HepG2 (cell line): ENCODE measurements at regions not wholly inside any gene's neighbourhood (a gene's known extent, or its start where the extent isn't known, plus 50 kb on each side); places are given as distances from the start of the nearest gene placed in this dataset.

ENCODE experiments used
- ATAC-seq: fragments of 200-7000 bp; cut with Tn5 transposase; 3 replicates; pipeline ENCODE4 v1.9.1; 2020; ENCODE audit warnings: mild to moderate bottlenecking, moderate library complexity
- BruUV-seq: library from RNA; stranded (reverse); fragments of 400-500 nt; replicated peaks from 2 replicates; lab custom pipeline; 2021; lab: Mats Ljungman, UMichigan
- CTCF ChIA-PET: fragments of 300-600 bp; formaldehyde crosslinking; extraction: SDS; loops from one replicate; lab custom pipeline; 2021; ENCODE audit warnings: low total read pairs, inconsistent platforms, low intra/inter-chr PET ratio; lab: Yijun Ruan, JAX
- POLR2A ChIA-PET: fragments of 350-600 bp; sonication (Branson Sonifier 250); formaldehyde crosslinking; loops from one replicate; lab custom pipeline; 2020; ENCODE audit warnings: antibody characterized with exemption, inconsistent platforms; lab: Yijun Ruan, JAX
- DNase-seq: peaks from one replicate; pipeline ENCODE4 v3.0.0-alpha.2; 2015; ENCODE audit warnings: low spot score
- FAIRE-seq: peaks from 3 replicates; lab custom pipeline; 2011; peaks lifted over from hg19 to GRCh38; lab: Jason Lieb, UNC
- H2AFZ ChIP-seq: one replicate; pipeline ENCODE4 v1.6.1; 2011; ENCODE audit warnings: low read length, inconsistent platforms
- H3K27ac ChIP-seq: fragments of 300-600 bp; 3 replicates; pipeline ENCODE4 v1.8.0; 2011; ENCODE audit warnings: mixed run types, mild to moderate bottlenecking, mixed read lengths, low read length, inconsistent platforms; ENCODE audit not compliant: insufficient read depth; ENCODE audit errors: extremely low read length
- H3K27me3 ChIP-seq, 2 experiments: fragments of 200-600 bp in 1 of 2; 2 replicates in 1 of 2; 3 replicates in 1 of 2; pipeline versions ENCODE4 v1.6.0 to v1.8.0; 2011; ENCODE audit warnings: low read length in 2 of 2, mild to moderate bottlenecking in 2 of 2, moderate library complexity in 2 of 2, inconsistent platforms in 1 of 2; ENCODE audit not compliant: insufficient read depth in 2 of 2, control insufficient read depth in 1 of 2
- H3K36me3 ChIP-seq, 2 experiments: fragments of 200-600 bp in 1 of 2; replicated peaks in 1 of 2; 2 replicates in 1 of 2; 3 replicates in 1 of 2; pipeline versions ENCODE4 v1.5.1 to v1.8.0; 2011; ENCODE audit warnings: low read length in 2 of 2, inconsistent platforms in 1 of 2; ENCODE audit not compliant: insufficient read depth in 2 of 2, control insufficient read depth in 1 of 2
- H3K4me1 ChIP-seq: 2 replicates; pipeline ENCODE4 v1.5.1; 2012; ENCODE audit warnings: low read length, inconsistent platforms; ENCODE audit not compliant: insufficient read depth
- H3K4me2 ChIP-seq: 2 replicates; pipeline ENCODE4 v1.6.0; 2011; ENCODE audit warnings: low read depth, low read length, inconsistent platforms
- H3K4me3 ChIP-seq, 3 experiments: fragments of 200-600 bp in 1 of 3; sonication (generic), shearing (Covaris generic) in 1 of 3; replicated peaks in 1 of 3; 2 replicates each; pipeline ENCODE4 v1.5.1; 2011 to 2016; ENCODE audit warnings: low read length in 3 of 3, inconsistent platforms in 2 of 3, low read depth in 2 of 3, mild to moderate bottlenecking in 2 of 3, control low read depth in 1 of 3, mixed read lengths in 1 of 3; ENCODE audit not compliant: insufficient read depth in 1 of 3
- H3K79me2 ChIP-seq: one replicate; pipeline ENCODE4 v1.6.1; 2011; ENCODE audit warnings: low read length, inconsistent platforms; ENCODE audit not compliant: insufficient read depth
- H3K9ac ChIP-seq: 2 replicates; pipeline ENCODE4 v1.6.0; 2011; ENCODE audit warnings: mild to moderate bottlenecking, low read depth, low read length, inconsistent platforms; ENCODE audit not compliant: insufficient read depth
- H3K9me3 ChIP-seq: 2 replicates; pipeline ENCODE4 v1.5.1; 2012; ENCODE audit warnings: mild to moderate bottlenecking, low read length
- H4K20me1 ChIP-seq: 2 replicates; pipeline ENCODE4 v1.6.0; 2011; ENCODE audit warnings: inconsistent platforms, mild to moderate bottlenecking, low read length, moderate library complexity; ENCODE audit not compliant: insufficient read depth
- CREB1 ChIP-seq, 2 experiments: fragments of 450-650 bp in 1 of 2; IDR thresholded peaks; 2 replicates each; pipeline ENCODE4 v1.6.1; 2016 to 2017; ENCODE audit warnings: control low read depth in 1 of 2, mild to moderate bottlenecking in 1 of 2, missing compliant biosample characterization in 1 of 2, missing genetic modification characterization in 1 of 2
- DPF2 ChIP-seq: sonication (generic); formaldehyde crosslinking; IDR thresholded peaks from 2 replicates; pipeline ENCODE4 v1.4.0; 2020; ENCODE audit warnings: mild to moderate bottlenecking, low read depth, missing genetic modification reagents, borderline replicate concordance
- FOXP4 ChIP-seq: sonication (generic); formaldehyde crosslinking; IDR thresholded peaks from 2 replicates; pipeline ENCODE4 v1.4.0; 2020; ENCODE audit warnings: missing genetic modification reagents
- GATA4 ChIP-seq: sonication (generic); IDR thresholded peaks from 2 replicates; pipeline ENCODE4 v1.6.1; 2016; ENCODE audit warnings: antibody characterized with exemption, low read depth, borderline replicate concordance
- GRHL1 ChIP-seq: sonication (generic); formaldehyde crosslinking; conservative IDR thresholded peaks from 2 replicates; pipeline ENCODE4 v1.8.0; 2022; ENCODE audit warnings: missing genetic modification reagents
- MED1 ChIP-seq: sonication (generic); formaldehyde crosslinking; IDR thresholded peaks from 2 replicates; pipeline ENCODE4 v1.4.0; 2020; ENCODE audit warnings: missing genetic modification reagents
- NONO ChIP-seq, 2 experiments: fragments of 450-650 bp in 1 of 2; sonication (generic) in 1 of 2; formaldehyde crosslinking in 1 of 2; IDR thresholded peaks in 1 of 2; conservative IDR thresholded peaks in 1 of 2; 2 replicates each; pipeline versions ENCODE4 v1.6.1 to v1.8.0; 2017 to 2022; ENCODE audit warnings: mild to moderate bottlenecking in 1 of 2, missing genetic modification reagents in 1 of 2, moderate library complexity in 1 of 2
- PPARG ChIP-seq: conservative IDR thresholded peaks from 2 replicates; pipeline ENCODE4 v1.6.1; 2016; ENCODE audit warnings: missing biosample characterization, missing genetic modification reagents
- RBAK ChIP-seq: sonication (generic); formaldehyde crosslinking; IDR thresholded peaks from 2 replicates; pipeline ENCODE4 v1.5.1; 2020; ENCODE audit warnings: mild to moderate bottlenecking, missing genetic modification reagents
- SOX13 ChIP-seq, 3 experiments: fragments of 450-650 bp in 1 of 3; sonication (generic) in 1 of 3; formaldehyde crosslinking in 1 of 3; IDR thresholded peaks in 2 of 3; conservative IDR thresholded peaks in 1 of 3; 2 replicates each; pipeline versions ENCODE4 v1.5.0 to v1.6.1; 2016 to 2020; ENCODE audit warnings: antibody characterized with exemption in 1 of 3, mild to moderate bottlenecking in 1 of 3, missing compliant biosample characterization in 1 of 3, missing genetic modification reagents in 1 of 3, moderate library complexity in 1 of 3
- SRSF4 ChIP-seq: fragments of 200-400 bp; formaldehyde crosslinking; IDR thresholded peaks from one replicate; pipeline ENCODE4 v1.6.1; 2018; ENCODE audit warnings: mild to moderate bottlenecking, low read depth, low read length, moderate library complexity; ENCODE audit not compliant: poor library complexity, severe bottlenecking
- STAG1 ChIP-seq: sonication (generic); formaldehyde crosslinking; IDR thresholded peaks from 2 replicates; pipeline ENCODE4 v1.4.0; 2020; ENCODE audit warnings: missing genetic modification reagents
- TCF12 ChIP-seq, 2 experiments: fragments of 450-650 bp in 1 of 2; sonication (generic) in 1 of 2; formaldehyde crosslinking in 1 of 2; IDR thresholded peaks; 2 replicates each; pipeline versions ENCODE4 v1.6.1 to v1.8.0; 2017 to 2022; ENCODE audit warnings: antibody characterized with exemption in 1 of 2, mild to moderate bottlenecking in 1 of 2, missing genetic modification reagents in 1 of 2, moderate library complexity in 1 of 2
- TGIF2 ChIP-seq: IDR thresholded peaks from 2 replicates; pipeline ENCODE4 v1.6.1; 2016; ENCODE audit warnings: control low read depth, missing compliant biosample characterization
- TOPORS ChIP-seq: sonication (generic); formaldehyde crosslinking; IDR thresholded peaks from 2 replicates; pipeline ENCODE4 v1.8.0; 2023; ENCODE audit warnings: mild to moderate bottlenecking, missing genetic modification reagents
- ZFP91 ChIP-seq: sonication (generic); formaldehyde crosslinking; IDR thresholded peaks from 2 replicates; pipeline ENCODE4 v1.9.0; 2022; ENCODE audit warnings: missing genetic modification reagents, mild to moderate bottlenecking, borderline replicate concordance
- in situ Hi-C: cut with HindIII; loops from 2 replicates; pipeline ENCODE4 v1.10.0; 2017; ENCODE audit warnings: low pct_unique_long_range_greater_than_20kb; ENCODE audit not compliant: extremely low pct_ligation_motif_present
- intact Hi-C: fragments of 100-400 bp; cut with micrococcal nuclease; formaldehyde crosslinking; loops from one replicate; pipeline ENCODE4 v1.10.0; 2022; ENCODE audit not compliant: unreplicated experiment

- TF ChIP-seq GRHL1 (CRISPR knock-in tag) = no peak
Observed at GRCh38 chrX:30979271-30979670, 90.2 kb upstream of the TAB3 start (continued).

- in situ Hi-C loops = no loop called here
- no TSS peak for BruUV-seq
- peak overlapping the region; percentile 46 for H3K27ac ChIP-seq
- peaks cover 81% of the 10 kb centered on the region for H3K4me1 ChIP-seq
- FAIRE-seq (peak; percentile 63), ATAC-seq (peak; percentile 86), DNase-seq (peak; percentile 70)
- intact Hi-C loops = loop anchor here (1.0 to 10.0 kb wide), 4 partner anchors 17 to 249 kb away; partner anchors contain the start of gene TAB3
- H3K36me3 ChIP-seq = no peaks in the 10 kb centered on the region
- H3K9ac ChIP-seq = no peak overlapping the region
- no peak overlapping the region for H3K4me3 ChIP-seq
- H3K9me3 ChIP-seq = no peaks in the 10 kb centered on the region
- no peak overlapping the region for H2AFZ ChIP-seq
- POLR2A ChIA-PET = interaction anchor here (1.1 kb wide), 1 partner anchor 17 kb away, joined by 3 read pairs; no protein-coding TSS in a partner anchor
- peak overlapping the region; percentile 32; the same call in 1 of the 2 replicates for H3K4me2 ChIP-seq
- CTCF ChIA-PET = no interaction called here
- no peaks in the 10 kb centered on the region for H4K20me1 ChIP-seq
- H3K27me3 ChIP-seq = no peaks in the 10 kb centered on the region
- no peaks in the 10 kb centered on the region for H3K79me2 ChIP-seq
- TF ChIP-seq SOX13 (IDR thresholded peaks at IDR 0.05) (no peak), SOX13 (CRISPR knock-in tag; conservative IDR thresholded peaks at IDR 0.05 in 1 of 2, IDR thresholded peaks at IDR 0.05 in 1 of 2) (peak in 1 of 2 experiments; percentile 62; a peak in 1 of 4 replicates), ZFP91 (CRISPR knock-in tag) (no peak), GATA4 (peak; percentile 27; the same call in 1 of the 2 replicates), SRSF4 (no peak), DPF2 (CRISPR knock-in tag) (peak; percentile 55; the same call in 1 of the 2 replicates), FOXP4 (CRISPR knock-in tag) (0 out of 2 replicates have a peak, but pooled peaks have one; percentile 40), RBAK (CRISPR knock-in tag) (no peak), STAG1 (0 out of 2 replicates have a peak, but pooled peaks have one; percentile 5), TOPORS (CRISPR knock-in tag) (no peak), TGIF2 (CRISPR knock-in tag) (no peak), CREB1 (IDR thresholded peaks at IDR 0.05) (no peak), CREB1 (CRISPR knock-in tag; IDR thresholded peaks at IDR 0.05) (0 out of 2 replicates have a peak, but pooled peaks have one; percentile 12), PPARG (no peak), NONO (IDR thresholded peaks at IDR 0.05) (no peak), NONO (CRISPR knock-in tag; conservative IDR thresholded peaks at IDR 0.05) (no peak), MED1 (CRISPR knock-in tag) (peak; percentile 55), TCF12 (IDR thresholded peaks at IDR 0.05) (no peak), TCF12 (CRISPR knock-in tag; IDR thresholded peaks at IDR 0.05) (no peak)
Observed at GRCh38 chrX:30975467-30975866, 86.4 kb upstream of the TAB3 start.
